ENCODE measurements at regions not wholly inside any gene's neighbourhood (a gene's known extent, or its start where the extent isn't known, plus 50 kb on each side); places are given as distances from the start of the nearest gene placed in this dataset.

DNA sequence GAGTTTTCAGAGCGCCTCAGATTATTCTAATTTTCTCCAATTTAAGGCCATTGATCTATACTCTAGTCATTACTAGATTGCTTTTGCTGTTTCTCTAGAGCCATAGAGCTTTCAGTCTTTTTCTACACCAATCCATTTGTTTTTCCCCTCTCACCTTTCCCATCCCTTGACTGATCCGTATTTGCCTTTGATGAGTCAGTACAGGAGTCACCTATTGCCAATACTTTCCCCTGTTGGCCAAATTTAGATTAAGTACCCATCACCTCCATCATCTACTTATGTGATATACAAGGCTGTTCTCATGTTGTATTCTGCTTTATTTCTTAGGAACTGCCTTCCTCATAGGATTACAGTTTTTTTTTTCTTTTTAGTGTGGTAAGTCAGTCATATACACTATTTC is 463.2 kb downstream of the KLF12 start:
- peaks cover 6% of the 10 kb centered on the region for H3K4me1 Mint-ChIP-seq (ENCODE audit: insufficient read depth, unreplicated experiment)
- H3K27ac Mint-ChIP-seq (ENCODE audit: low read depth, unreplicated experiment): no peak overlapping the region
- no peaks in the 10 kb centered on the region for H3K27me3 Mint-ChIP-seq (ENCODE audit: insufficient read depth, unreplicated experiment)
- no peaks in the 10 kb centered on the region for H3K36me3 Mint-ChIP-seq (ENCODE audit: insufficient read depth, unreplicated experiment)
- POLR2A ChIA-PET: interaction anchor here (1.3 kb wide), 1 partner anchor 32 kb away, joined by 7 read pairs; no protein-coding TSS in a partner anchor
- BruUV-seq (replicated peaks): no TSS peak
- CTCF ChIA-PET: interaction anchor here (0.7 to 1.2 kb wide), 2 partner anchors 9 to 141 kb away, joined by 3 to 5 read pairs; no protein-coding TSS in a partner anchor
- intact Hi-C loops (cut with micrococcal nuclease): no loop called here
- no peak overlapping the region for H3K4me3 Mint-ChIP-seq (ENCODE audit: unreplicated experiment)
- TF ChIP-seq, protein P1, sequence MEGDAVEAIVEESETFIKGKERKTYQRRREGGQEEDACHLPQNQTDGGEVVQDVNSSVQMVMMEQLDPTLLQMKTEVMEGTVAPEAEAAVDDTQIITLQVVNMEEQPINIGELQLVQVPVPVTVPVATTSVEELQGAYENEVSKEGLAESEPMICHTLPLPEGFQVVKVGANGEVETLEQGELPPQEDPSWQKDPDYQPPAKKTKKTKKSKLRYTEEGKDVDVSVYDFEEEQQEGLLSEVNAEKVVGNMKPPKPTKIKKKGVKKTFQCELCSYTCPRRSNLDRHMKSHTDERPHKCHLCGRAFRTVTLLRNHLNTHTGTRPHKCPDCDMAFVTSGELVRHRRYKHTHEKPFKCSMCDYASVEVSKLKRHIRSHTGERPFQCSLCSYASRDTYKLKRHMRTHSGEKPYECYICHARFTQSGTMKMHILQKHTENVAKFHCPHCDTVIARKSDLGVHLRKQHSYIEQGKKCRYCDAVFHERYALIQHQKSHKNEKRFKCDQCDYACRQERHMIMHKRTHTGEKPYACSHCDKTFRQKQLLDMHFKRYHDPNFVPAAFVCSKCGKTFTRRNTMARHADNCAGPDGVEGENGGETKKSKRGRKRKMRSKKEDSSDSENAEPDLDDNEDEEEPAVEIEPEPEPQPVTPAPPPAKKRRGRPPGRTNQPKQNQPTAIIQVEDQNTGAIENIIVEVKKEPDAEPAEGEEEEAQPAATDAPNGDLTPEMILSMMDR (IDR thresholded peaks at IDR 0.05; ENCODE audit: unreplicated experiment): no peak
- H3K9me3 Mint-ChIP-seq (ENCODE audit: unreplicated experiment): no peaks in the 10 kb centered on the region
- DNase-seq (ENCODE audit: unreplicated experiment): no peak

DNA sequence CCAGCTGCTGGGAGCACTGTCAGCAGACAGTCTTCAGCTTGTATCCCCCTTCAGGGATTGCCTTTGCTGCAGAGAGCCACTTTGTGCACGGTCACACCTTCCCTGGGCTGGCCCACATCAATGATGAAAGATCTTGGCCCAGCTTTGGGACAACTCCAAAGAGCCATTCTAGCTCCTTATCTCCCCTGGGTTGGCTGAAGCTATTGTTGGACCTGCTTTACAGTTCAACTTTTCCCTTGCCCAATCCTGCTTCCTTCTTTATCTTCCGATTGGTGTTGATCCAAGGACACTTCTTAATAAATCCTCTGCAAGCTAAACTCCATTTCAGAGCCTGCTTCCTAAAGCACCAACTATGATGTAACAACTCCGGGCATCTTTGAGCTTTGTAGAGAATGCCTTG is 466.4 kb downstream of the KLF12 start:
- BruUV-seq (replicated peaks): no TSS peak
- Mint-ChIP-seq H3K36me3 (ENCODE audit: insufficient read depth, unreplicated experiment) (no peaks in the 10 kb centered on the region), H3K27ac (ENCODE audit: low read depth, unreplicated experiment) (no peak overlapping the region), H3K4me3 (ENCODE audit: unreplicated experiment) (no peak overlapping the region), H3K27me3 (ENCODE audit: insufficient read depth, unreplicated experiment) (no peaks in the 10 kb centered on the region), H3K4me1 (ENCODE audit: insufficient read depth, unreplicated experiment) (no peaks in the 10 kb centered on the region), H3K9me3 (ENCODE audit: unreplicated experiment) (no peaks in the 10 kb centered on the region)
- TF ChIP-seq, protein P1 (IDR thresholded peaks at IDR 0.05; ENCODE audit: unreplicated experiment): no peak
- DNase-seq (ENCODE audit: unreplicated experiment): no peak
- CTCF ChIA-PET: interaction anchor here (0.5 to 0.6 kb wide), 2 partner anchors 87 to 117 kb away, joined by 3 to 4 read pairs; no protein-coding TSS in a partner anchor
- POLR2A ChIA-PET: interaction anchor here (1.2 kb wide), 1 partner anchor 9 kb away, joined by 4 read pairs; no protein-coding TSS in a partner anchor
- intact Hi-C loops (cut with micrococcal nuclease): no loop called here

DNA sequence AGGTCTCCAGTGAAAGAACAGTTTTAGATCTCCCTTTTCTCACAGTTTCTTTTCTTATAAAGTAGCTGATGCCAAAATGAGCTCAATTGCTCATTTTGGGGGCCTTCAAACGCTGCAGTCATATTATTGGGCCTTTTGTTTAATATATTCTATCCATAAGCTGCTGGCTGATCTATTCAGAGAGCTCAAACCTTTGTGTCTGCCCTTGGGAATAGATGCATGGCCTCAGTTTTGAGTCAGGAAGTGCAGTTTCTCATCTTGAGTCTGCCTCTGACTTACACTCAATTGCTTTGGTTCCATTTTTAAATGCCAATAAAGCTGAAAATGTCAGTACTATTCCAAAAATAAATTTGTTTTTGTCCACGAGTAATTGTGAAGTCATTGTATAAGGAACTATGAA is 468.9 kb downstream of the KLF12 start:
- Mint-ChIP-seq H3K27ac (ENCODE audit: low read depth, unreplicated experiment) (no peak overlapping the region), H3K4me1 (ENCODE audit: insufficient read depth, unreplicated experiment) (peaks cover 5% of the 10 kb centered on the region), H3K9me3 (ENCODE audit: unreplicated experiment) (peaks cover 7% of the 10 kb centered on the region), H3K27me3 (ENCODE audit: insufficient read depth, unreplicated experiment) (no peaks in the 10 kb centered on the region), H3K36me3 (ENCODE audit: insufficient read depth, unreplicated experiment) (no peaks in the 10 kb centered on the region), H3K4me3 (ENCODE audit: unreplicated experiment) (no peak overlapping the region)
- DNase-seq (ENCODE audit: unreplicated experiment): no peak
- no TSS peak for BruUV-seq (replicated peaks)
- intact Hi-C loops (cut with micrococcal nuclease): no loop called here
- TF ChIP-seq, protein P1 (IDR thresholded peaks at IDR 0.05; ENCODE audit: unreplicated experiment): no peak
- CTCF ChIA-PET: interaction anchor here (0.6 kb wide), 1 partner anchor 851 kb away, joined by 3 read pairs; no protein-coding TSS in a partner anchor
- POLR2A ChIA-PET: no interaction called here

DNA sequence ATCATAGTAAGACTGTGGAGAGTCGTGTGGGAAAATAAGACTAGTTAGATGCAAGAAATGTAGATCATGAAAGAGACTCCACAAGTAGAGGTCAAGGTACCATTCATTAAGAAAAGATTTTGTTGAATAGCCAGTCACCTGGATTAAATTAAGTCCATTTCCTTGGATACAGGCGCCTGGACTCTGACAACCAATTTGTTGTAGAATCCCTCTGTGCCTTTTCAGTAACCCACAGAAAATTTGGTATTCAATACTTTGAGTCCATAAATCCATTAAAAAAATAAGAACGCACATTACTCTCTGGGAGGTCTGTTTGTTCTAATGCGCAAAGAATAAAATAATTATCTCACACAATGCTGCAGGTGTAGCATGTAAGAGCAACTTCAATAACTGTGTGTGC is 469.4 kb downstream of the KLF12 start:
- intact Hi-C loops (cut with micrococcal nuclease): no loop called here
- DNase-seq (ENCODE audit: unreplicated experiment): no peak
- H3K4me1 Mint-ChIP-seq (ENCODE audit: insufficient read depth, unreplicated experiment): peaks cover 5% of the 10 kb centered on the region
- ChIA-PET POLR2A (no interaction called here), CTCF (interaction anchor here (0.6 kb wide), 1 partner anchor 851 kb away, joined by 3 read pairs; no protein-coding TSS in a partner anchor)
- no TSS peak for BruUV-seq (replicated peaks)
- TF ChIP-seq, protein P1 (IDR thresholded peaks at IDR 0.05; ENCODE audit: unreplicated experiment): no peak
- no peak overlapping the region for H3K4me3 Mint-ChIP-seq (ENCODE audit: unreplicated experiment)
- H3K36me3 Mint-ChIP-seq (ENCODE audit: insufficient read depth, unreplicated experiment): no peaks in the 10 kb centered on the region
- peaks cover 7% of the 10 kb centered on the region for H3K9me3 Mint-ChIP-seq (ENCODE audit: unreplicated experiment)
- no peak overlapping the region for H3K27ac Mint-ChIP-seq (ENCODE audit: low read depth, unreplicated experiment)
- no peaks in the 10 kb centered on the region for H3K27me3 Mint-ChIP-seq (ENCODE audit: insufficient read depth, unreplicated experiment)
